NK-92 (cell line): ENCODE measurements at regions not wholly inside any gene's neighbourhood (a gene's known extent, or its start where the extent isn't known, plus 50 kb on each side); places are given as distances from the start of the nearest gene placed in this dataset.

ENCODE experiments used
- DNase-seq: peaks from one replicate; lab custom pipeline; 2025; ENCODE audit not compliant: unreplicated experiment; lab: John Stamatoyannopoulos, UW

DNA sequence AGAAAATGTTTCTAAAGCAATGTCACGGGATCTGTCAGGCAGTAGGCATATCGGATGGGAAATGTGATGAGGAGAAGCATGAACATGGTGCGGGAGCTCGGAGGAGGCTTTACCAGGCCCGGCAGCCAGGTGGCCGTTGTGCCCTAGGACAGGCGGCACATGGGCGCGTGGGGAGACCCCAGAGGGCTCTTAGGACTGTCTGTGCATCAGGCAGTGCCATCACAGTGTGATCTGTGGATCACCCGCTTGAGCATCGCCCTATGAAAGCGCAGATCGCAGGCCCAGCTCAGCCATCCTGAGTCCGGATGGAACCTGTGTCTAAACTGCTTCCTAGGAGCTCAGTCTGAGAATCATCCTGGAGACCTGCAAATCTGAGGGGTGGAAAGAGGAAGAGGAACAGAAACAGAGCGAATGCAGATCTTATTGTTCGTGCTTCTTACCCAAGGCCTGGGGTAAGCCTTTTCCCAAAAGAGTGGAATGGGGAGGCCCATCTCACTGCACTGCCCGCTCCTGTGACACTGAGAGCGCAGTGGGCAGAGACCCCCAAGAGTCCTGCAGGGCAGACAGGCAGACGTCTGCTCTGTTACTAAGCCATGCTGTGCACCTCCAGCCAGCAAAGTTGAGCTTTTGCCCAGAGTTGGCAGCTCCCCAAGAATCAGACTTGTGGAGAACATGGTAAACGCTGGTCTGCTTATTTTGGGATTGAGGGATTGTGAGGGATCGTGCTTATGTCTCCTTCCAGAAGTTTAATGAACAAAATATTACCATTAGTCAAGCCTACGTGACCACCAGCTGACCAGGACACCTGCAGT is 251.0 kb downstream of the RHOU start:
- no peak for DNase-seq

DNA sequence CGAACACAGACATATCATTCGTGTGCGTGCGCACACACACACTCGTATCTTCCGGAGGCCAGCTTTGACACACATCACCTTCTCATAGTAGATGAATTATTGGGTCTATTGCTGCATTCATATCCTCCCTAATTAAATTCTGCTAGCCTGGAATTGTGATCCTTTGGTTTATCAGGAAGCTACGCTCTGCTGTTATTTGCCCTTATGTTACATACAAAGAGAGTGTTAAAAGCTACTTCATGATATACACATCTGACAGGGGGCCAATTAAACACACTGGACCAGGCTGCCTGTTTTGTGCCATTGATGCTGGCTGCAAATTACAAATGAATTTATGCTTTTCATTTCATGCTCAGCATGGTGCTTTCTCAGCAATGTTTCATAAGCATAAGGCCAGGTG is 252.0 kb downstream of the RHOU start:
- no peak for DNase-seq

DNA sequence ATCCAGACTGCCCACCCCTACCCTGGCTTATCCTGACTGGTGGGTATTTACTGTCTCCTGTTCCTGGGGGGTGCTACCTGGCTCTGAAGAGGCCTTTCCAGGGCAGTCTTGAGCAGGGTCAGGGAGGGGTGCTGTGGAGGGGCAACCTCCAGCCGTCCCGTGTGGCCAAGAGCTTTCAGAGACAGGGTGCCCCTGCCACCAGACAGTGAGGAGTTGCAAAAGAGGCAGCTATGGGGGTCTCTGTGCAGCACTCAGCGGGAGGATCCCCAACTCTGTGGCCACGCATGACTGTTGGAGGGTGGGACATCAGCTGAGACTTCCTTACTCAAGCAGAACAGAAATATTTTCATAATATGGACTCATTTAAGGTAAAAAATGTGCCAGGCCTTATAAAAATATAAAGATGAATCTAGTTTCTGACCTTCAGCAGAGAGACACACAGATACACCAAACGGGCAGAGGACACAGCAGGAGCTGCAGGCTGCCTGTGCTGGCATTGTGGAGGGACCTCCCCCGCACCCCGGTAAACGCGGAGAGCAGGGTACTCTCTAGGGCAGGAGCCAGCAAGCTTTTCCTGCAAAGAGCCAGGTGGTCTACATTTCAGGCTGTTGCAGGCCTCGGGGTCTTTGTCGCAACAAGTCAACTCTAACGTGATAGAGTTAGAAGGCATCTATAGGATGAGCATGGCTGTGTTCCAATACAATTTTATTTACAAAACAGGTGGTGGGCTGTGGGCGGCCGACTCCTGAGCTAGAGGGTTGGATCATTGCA is 252.6 kb downstream of the RHOU start:
- no peak for DNase-seq

DNA sequence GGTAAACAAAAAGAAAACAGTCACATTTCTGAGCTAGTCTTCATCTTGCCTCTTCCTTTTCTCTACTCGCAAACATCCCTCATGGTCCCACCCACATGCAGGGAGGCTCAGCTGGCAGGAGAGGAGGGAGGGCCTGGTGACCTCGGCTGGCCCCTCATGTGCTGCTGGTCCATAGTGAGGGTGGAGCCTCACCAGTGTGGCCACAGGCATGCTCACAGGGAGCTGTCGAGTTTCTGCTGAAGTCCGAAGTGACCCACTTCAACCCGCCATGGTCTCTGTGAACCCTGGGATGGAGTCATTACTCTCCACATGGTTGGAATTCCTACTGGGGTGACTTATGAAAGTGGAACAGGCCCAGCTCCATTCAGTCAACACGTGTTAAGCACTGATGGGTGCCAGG is 253.4 kb downstream of the RHOU start:
- DNase-seq = no peak

DNA sequence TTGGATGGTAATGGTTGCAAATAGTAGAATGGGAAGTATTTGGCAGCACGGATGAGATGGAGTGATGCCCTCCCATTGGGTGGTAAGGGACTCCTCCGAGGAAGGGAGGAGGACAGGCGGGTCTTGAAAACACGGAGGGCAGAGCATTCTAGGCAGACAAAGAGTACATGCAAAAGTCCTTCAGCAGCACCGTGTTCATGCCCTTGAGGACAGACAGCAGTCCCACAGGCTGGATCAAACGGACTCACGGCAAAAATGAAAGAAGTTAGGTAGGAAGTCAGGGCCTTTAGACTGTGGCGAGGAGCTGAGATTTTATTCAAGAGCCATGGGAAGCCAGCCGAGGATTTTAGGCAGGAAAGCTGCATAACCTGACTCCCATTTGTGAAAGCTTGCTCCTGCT is 253.9 kb downstream of the RHOU start:
- no peak for DNase-seq

DNA sequence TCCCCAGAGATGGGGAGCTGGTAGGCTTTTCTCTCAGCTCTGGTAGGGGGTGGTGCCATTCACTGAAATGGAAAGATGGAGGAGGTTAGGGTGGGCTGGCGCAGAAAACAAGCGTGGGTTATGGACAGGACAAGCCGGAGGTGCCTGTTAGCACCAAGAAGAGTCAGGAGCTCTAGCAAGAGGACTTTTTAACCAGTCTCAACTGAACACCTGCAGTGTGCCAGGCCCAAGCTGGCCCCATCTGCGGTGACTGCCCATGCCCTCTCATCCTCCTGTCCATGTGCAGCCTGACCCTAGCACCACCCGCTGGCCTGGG is 254.4 kb downstream of the RHOU start:
- DNase-seq = no peak

DNA sequence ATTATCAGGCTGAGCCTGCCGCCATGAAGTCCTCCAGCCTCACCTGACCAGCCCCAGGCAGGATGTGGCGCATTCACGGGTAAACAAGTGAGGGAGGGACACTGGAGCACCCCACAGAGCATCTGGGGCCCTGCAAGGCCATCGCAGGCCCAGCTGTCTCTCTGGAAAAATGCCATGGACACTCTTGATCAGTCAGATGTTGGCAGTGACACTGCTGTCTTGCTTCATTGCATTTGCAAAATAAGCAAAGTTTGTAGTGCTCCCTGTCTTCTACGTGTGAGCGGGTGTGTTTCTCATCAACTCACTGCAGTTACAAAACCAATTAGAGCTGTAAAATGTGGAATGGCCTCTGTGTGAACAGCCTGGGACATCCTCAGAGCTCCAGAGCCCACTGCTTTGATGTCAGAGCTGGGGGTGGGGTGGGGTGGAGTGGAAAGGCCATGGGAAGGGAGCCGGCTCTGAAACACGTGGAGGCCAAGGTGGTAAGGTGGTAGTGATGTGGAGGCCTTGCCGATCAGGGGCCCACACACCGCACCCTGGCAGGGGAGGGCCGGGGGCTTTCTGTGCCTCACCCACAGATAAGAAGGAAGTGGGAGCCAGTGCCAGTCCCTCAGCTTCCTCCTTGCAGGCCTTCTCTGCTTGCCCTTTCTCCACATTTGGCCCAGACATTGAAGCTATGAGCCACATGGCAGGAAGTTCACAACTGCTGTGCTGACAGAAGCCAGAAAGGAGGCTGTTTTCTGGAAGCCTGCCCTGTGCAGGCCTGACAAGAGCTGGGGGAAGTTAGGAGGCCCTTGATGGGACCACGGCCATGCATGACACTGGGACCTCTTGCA is 254.9 kb downstream of the RHOU start:
- no peak for DNase-seq

DNA sequence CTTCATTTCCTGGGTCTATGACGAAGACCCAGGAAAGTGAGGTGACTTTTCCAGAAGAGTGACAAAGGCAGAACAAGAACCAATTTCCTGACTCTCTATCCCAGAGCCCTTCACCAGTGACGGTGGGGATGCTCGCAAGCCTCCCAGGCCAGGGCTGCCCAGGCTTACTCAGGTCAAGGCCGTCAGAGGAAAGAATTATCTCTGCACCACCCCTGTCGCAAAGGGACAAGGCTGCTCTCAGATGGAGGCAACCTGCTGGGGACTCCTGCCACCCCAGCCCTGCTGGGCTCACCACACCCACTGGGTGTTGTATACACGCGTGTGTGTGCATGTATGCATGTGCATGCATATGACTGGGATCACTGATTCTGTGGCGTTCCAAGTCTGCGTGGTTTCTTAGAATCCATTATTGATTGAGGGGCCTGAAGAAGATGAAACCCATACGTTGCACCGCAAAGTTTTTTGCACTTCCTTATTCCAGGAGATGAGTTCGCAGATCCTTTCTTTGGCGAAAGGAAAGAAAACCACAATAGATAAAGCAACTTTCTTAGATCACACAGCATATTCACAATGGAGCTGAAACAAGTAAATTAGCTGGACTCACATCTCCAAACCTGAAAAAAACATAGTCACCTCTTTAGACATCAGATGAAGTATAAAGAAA is 255.8 kb downstream of the RHOU start:
- no peak for DNase-seq

DNA sequence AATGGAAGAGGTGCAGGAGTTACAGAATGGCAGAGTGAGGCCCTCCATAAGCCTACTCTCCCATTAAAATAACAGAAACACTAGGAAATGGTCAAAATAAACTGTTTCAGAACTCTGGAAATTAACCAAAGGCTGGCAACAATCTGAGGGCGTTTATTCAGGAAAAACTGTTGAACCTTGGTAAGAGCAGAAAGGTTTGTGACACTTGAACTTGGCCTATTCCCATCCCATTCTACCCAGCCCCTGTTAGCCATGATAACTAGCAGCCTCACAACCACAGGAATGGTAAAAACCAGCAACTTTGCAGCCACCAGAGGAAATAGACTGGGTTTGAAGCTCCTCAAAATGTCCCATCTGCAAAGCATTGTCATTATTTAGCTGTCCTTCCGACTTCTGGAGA is 256.8 kb downstream of the RHOU start:
- no peak for DNase-seq

DNA sequence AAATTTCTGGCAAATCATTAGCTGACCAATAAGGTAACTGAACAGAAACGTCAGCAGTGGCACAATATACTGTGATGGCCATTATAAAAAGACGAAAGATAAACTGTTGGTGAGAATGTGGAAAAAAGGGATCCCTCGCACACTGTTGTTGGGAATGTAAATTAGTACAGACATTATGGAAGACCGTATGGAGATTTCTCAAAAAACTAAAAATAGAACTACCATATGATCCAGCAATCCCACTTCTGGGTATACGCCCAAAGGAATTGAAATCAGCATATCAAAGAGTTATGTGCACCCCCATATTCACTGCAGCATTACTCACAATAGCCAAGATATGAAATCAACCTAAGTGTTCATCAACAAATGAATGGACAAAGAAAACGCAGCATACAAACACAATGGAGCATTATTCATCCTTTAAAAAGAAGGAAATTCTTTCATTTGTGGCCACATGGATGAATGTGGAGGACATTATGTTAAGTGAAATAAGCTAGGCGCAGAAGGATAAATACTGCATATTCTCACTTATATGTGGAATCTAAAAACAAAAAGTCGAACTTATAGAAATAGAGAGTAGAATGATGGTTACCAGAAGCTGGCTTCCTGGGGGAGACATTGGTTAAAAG is 257.7 kb downstream of the RHOU start:
- no peak for DNase-seq

DNA sequence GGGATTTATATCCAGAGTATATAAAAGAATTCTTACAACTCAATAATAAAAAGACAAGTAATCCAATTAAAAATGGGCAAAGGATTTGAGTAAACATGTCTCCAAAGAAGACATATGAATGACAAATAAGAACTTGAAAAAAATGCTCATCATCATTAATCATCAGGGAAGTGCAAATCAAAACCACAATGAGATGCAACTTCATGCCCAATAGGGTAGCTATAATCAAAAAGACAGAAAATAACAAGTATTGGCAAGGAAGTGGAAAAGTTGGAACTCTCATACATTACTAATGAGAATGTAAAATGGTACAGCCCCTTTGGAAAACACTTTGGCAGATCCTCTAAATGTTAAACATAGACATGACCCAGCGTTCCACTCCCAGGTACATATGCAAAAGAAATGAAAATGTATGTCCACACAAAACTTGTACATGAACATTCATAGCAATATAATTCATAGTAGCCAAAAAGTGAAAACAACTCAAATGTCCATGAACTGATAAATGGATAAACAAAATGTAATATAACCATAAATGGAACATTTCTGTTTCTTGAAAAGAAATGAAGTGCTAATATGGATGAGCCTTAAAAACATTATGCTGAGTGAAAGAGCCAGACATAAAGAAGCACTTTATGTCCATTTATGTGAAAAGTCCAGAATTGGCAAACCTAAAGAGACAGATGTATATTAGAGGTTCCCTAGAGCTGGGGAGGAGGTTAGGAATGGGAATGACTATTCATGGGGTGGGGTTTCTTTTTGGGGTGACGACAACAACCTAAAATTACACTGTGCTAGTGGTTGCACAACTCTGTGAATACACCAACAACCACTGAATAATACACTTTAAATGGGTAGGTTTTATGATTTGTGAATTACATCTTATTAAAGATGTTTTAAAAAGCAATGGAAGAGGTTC is 259.7 kb downstream of the RHOU start:
- no peak for DNase-seq

DNA sequence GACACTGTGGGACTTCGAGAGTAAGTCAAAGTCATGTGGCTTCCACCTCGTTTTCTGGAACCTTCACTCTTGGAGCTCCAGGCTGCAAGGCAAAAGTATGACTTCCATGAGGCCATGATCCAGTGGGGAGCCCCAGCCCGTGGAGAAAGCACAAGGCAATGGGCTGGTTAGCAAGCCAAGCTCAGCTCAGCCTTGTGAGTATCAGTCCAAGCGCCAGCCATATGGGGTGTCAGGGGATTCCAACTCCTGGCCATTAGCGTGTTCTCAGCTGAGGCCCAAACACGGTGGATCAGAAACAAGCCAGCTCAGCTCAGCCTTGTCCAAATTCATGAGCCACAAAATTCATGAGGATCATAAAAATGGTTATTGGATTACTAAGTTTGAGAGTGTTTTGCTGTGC is 261.0 kb downstream of the RHOU start:
- no peak for DNase-seq

DNA sequence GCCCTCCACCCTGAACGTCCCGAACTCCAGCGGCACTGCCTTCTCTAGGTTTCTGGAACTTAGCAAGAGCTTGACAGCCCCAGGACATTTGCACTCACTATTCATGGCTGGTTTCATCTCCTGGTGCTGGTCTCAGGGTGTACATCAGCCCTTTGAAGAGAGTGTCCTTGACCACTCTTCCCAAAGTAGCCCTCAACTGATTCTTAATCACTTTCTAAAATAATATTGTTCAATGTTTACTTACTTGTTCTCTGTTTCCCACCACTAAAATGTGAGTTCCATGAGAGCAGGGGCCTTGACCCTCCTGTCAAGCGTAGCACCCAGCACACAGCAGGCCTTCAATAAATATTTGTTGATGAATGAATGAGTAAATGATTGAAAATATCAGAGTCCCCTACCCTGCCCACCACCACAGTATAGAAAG is 262.5 kb downstream of the RHOU start:
- no peak for DNase-seq

DNA sequence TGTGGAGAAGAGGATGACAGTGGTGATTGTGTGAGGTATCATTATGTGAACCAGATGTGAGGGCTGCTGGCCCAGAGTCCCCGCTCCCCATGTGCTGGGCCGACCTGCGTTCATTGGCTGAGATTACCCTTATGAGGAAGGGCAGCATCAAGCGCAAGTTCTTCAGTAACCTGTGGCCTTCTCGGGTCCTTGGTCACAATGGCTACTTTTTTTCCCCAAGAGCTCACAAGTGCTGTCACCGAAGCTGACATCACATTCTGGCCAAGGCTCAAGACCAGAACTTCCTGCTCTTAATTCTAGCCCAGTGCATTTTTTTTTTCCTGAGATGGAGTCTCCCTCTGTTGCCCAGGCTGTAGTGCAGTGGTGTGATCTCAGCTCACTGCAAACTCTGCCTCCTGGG is 262.9 kb downstream of the RHOU start:
- DNase-seq = no peak

DNA sequence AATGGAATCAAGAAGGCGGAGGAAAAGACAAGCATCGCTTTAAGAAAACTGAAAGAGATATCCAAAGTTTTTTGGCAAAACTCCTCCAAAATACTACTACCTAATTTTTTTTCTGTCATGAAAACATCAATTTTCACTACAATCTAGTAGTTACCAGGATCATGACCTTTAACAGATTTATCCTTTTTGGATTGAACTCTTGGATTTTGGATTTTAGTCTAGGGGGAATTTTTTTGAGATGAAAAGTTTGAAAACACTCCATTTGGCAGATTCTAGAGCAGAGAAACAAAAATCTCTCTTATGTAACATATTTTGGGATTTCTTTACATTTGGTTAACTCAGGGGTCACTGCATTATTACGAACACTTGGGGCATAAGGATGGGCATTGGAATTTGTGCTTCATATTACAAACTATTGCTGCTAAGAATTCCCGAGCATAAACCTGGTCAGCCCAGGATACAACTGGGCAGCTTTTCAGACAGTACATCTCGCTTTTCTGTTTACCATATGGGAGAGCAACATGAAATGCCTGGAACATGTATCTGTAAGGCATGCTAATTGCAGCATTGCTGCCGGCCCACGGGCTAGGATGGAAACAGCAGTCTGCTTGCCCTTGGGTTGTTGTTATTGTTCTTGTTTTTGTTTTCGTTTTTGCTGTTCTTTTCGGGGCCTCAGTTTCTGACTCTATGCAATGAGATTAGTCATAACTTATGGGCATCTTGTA is 264.3 kb downstream of the RHOU start:
- no peak for DNase-seq

DNA sequence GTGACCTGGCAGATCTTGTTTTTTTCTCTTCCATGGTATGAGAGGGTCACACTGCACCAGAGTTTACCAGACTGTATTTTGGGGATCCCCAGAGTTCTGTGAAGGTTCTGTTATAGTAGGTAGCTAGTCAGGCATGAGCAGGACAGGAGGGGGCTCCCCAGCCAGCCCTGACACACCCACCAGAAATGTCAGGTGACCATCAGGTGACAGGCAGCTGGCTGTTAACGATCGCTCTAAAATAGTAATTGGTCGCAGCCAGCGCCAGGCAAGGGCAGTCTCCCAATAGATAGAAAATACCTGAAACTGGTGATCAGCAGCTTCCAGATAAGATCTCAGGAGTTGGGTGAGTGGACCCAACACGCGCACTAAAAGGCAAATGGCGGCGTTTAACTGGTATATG is 264.9 kb downstream of the RHOU start:
- DNase-seq = no peak

DNA sequence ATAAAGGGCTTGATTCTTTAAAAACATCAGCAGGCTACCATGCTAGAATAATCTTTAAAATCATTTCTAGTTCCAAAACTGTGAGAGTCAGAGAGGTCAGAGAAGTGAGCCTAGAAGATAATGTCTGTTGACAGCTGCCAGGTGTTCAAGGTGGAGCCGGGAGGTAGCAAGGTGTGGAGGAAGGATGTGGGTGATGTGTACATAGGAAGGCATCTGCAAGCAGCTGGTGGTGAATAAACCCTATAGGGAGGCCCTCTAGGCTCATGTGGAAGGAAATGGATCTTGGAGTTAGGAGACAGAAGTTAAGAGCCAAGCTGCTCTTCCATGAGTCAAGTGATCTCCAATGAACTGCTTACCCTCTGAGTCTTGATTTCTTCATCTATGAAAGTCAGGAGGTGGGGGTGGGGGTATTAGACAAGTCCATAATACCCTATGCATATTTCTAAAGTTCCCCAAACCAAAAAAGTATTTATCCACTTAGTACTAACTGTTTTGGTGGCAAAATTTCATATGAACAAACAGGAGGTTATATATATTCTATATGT is 266.3 kb downstream of the RHOU start:
- no peak for DNase-seq

DNA sequence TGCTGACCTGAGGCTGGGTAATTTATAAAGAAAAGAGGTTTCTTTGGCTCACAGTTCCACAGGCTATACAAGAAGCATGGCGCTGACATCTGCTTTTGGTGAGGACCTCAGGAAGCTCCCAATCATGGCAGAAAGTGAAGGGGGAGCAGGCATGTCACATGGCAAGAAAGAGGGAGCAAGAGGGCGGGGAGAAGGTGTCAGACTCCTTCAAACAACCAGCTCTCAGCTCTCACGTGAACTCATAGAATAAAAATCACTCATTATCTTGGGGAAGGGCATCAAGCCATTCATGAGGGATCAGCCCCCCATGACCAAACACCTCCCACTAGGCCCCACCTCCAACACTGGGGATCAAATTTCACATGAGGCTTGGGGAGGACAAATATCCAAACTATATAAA is 266.8 kb downstream of the RHOU start:
- no peak for DNase-seq

DNA sequence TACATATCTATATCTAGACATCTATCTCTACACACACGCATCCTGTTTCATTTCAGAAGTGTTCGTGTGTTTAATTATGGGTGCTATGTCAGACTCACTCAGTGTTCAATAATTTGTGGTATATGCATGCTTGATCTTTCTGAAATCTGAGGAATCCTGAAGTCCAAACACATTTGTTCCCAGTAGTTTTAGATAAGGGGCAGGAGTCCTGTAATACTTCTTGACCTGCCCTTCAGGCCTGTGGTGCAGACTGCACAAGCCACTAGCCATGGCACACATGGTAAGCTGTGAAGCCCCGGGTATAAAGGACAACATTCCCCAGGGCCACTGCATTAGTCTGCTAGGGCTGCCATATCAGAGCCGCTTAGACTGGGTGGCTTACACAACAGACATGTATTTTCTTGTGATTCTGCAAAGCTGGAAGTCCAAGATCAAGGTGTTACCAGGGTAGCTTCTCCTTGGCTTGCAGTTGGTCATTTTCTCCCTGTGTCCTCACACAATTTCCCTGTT is 267.2 kb downstream of the RHOU start:
- no peak for DNase-seq
